GM10266 (cell line): ENCODE measurements at regions not wholly inside any gene's neighbourhood (a gene's known extent, or its start where the extent isn't known, plus 50 kb on each side); places are given as distances from the start of the nearest gene placed in this dataset.
"Not testable (repeated sequence)": the region's sequence is repeated elsewhere in the genome, so short reads cannot be mapped to it uniquely, and the experiment has no call there.

ENCODE experiments used
- DNase-seq: peaks from one replicate; pipeline ENCODE4 v3.0.0; 2012; ENCODE audit errors: extremely low spot score
- CTCF ChIP-seq: IDR thresholded peaks from 2 replicates; pipeline ENCODE4 v1.5.1; 2012; ENCODE audit warnings: mild to moderate bottlenecking, low read depth; ENCODE audit not compliant: control insufficient read depth, insufficient read depth; ENCODE audit errors: missing control alignments

GRCh38 chr20:47985092-47985850, 200.0 kb upstream of the SULF2 start:
- no peak for TF ChIP-seq CTCF
- DNase-seq = no peak

GRCh38 chr20:47984437-47984836, 199.2 kb upstream of the SULF2 start:
- no peak for DNase-seq
- no peak for TF ChIP-seq CTCF

GRCh38 chr20:47983642-47984041, 198.4 kb upstream of the SULF2 start:
- DNase-seq = not testable (repeated sequence)

GRCh38 chr20:47982574-47983360, 197.5 kb upstream of the SULF2 start:
- no peak for TF ChIP-seq CTCF
- DNase-seq = no peak

- no peak for DNase-seq
- TF ChIP-seq CTCF = no peak
Measured at GRCh38 chr20:47981222-47981621, 195.9 kb upstream of the SULF2 start.

- TF ChIP-seq CTCF = no peak
- DNase-seq = no peak
Measured at GRCh38 chr20:47980336-47981177, 195.3 kb upstream of the SULF2 start.

GRCh38 chr20:47979361-47980095, 194.2 kb upstream of the SULF2 start:
- not testable (repeated sequence) for DNase-seq

GRCh38 chr20:47978428-47979120, 193.3 kb upstream of the SULF2 start:
- not testable (repeated sequence) for DNase-seq

- not testable (repeated sequence) for DNase-seq
Measured at GRCh38 chr20:47977789-47978252, 192.5 kb upstream of the SULF2 start.

- not testable (repeated sequence) for DNase-seq
Measured at GRCh38 chr20:47977017-47977788, 191.9 kb upstream of the SULF2 start.
